IMR-90 (cell line): ENCODE measurements at regions not wholly inside any gene's neighbourhood (a gene's known extent, or its start where the extent isn't known, plus 50 kb on each side); places are given as distances from the start of the nearest gene placed in this dataset.

Source experiments
- ATAC-seq: fragments of 200-7000 bp; cut with Tn5 transposase; 2 replicates; pipeline ENCODE4 v1.9.1; 2020; ENCODE audit warnings: low read depth, mild to moderate bottlenecking, moderate library complexity
- BruUV-seq: library from RNA; stranded (reverse); fragments of 400-500 nt; replicated peaks from 2 replicates; lab custom pipeline; 2021; lab: Mats Ljungman, UMichigan
- CTCF ChIA-PET: fragments of 300-600 bp; formaldehyde crosslinking; extraction: SDS; loops from one replicate; lab custom pipeline; 2021; ENCODE audit warnings: antibody characterized with exemption; lab: Yijun Ruan, JAX
- POLR2A ChIA-PET: fragments of 300-600 bp; sonication (Branson Sonifier 250); formaldehyde crosslinking; loops from one replicate; lab custom pipeline; 2022; ENCODE audit warnings: antibody characterized with exemption; ENCODE audit not compliant: unreplicated experiment; lab: Charles Lee
- DNase-seq: peaks from one replicate; pipeline ENCODE4 v3.0.0; 2013
- H2AFZ ChIP-seq: replicated peaks from 2 replicates; pipeline ENCODE3; 2013; ENCODE audit warnings: low read length, mild to moderate bottlenecking; ENCODE audit not compliant: poor library complexity
- H2AK5ac ChIP-seq: 2 replicates; pipeline ENCODE4 v1.6.1; 2013; ENCODE audit warnings: low read depth, low read length, inconsistent platforms
- H2AK9ac ChIP-seq: replicated peaks from 2 replicates; pipeline ENCODE3; 2013; ENCODE audit warnings: mild to moderate bottlenecking, low read depth, low read length, moderate library complexity; ENCODE audit not compliant: poor library complexity
- H2BK120ac ChIP-seq: 2 replicates; pipeline ENCODE4 v1.6.1; 2013; ENCODE audit warnings: low read depth, low read length, inconsistent platforms
- H2BK15ac ChIP-seq: 3 replicates; pipeline ENCODE4 v1.6.1; 2013; ENCODE audit warnings: low read depth, low read length, inconsistent platforms
- H2BK20ac ChIP-seq: 2 replicates; pipeline ENCODE4 v1.6.1; 2013; ENCODE audit warnings: low read depth, mild to moderate bottlenecking, inconsistent platforms, low read length, moderate library complexity
- H2BK5ac ChIP-seq: 2 replicates; pipeline ENCODE4 v1.6.1; 2013; ENCODE audit warnings: mild to moderate bottlenecking, low read depth, low read length, inconsistent platforms; ENCODE audit not compliant: poor library complexity, severe bottlenecking
- H3K14ac ChIP-seq: replicated peaks from 2 replicates; pipeline ENCODE4 v1.6.1; 2013; ENCODE audit warnings: low read depth, low read length, inconsistent platforms
- H3K18ac ChIP-seq: 2 replicates; pipeline ENCODE4 v1.6.1; 2013; ENCODE audit warnings: low read depth, low read length, control low read depth
- H3K23ac ChIP-seq: 2 replicates; pipeline ENCODE4 v1.6.1; 2013; ENCODE audit warnings: low read depth, low read length, inconsistent platforms
- H3K27ac ChIP-seq: 2 replicates; pipeline ENCODE4 v1.5.1; 2013; ENCODE audit warnings: mild to moderate bottlenecking, control low read depth, low read length; ENCODE audit not compliant: insufficient read depth
- H3K27me3 ChIP-seq: 2 replicates; pipeline ENCODE4 v1.6.1; 2013; ENCODE audit warnings: low read length; ENCODE audit not compliant: control insufficient read depth, insufficient read depth
- H3K36me3 ChIP-seq: 2 replicates; pipeline ENCODE4 v1.6.1; 2013; ENCODE audit warnings: low read length, mixed read lengths; ENCODE audit not compliant: control insufficient read depth, insufficient read depth
- H3K4ac ChIP-seq: 2 replicates; pipeline ENCODE4 v1.6.1; 2013; ENCODE audit warnings: low read depth, low read length, inconsistent platforms
- H3K4me1 ChIP-seq: 2 replicates; pipeline ENCODE4 v1.6.1; 2013; ENCODE audit warnings: low read length, mixed read lengths; ENCODE audit not compliant: control insufficient read depth, insufficient read depth
- H3K4me2 ChIP-seq: 2 replicates; pipeline ENCODE4 v1.6.1; 2013; ENCODE audit warnings: low read depth, mild to moderate bottlenecking, control low read depth, low read length, moderate library complexity
- H3K4me3 ChIP-seq: 2 replicates; pipeline ENCODE4 v1.5.1; 2013; ENCODE audit warnings: low read depth, mild to moderate bottlenecking, control low read depth, low read length, moderate library complexity; ENCODE audit not compliant: insufficient read depth
- H3K56ac ChIP-seq: 2 replicates; pipeline ENCODE4 v1.6.1; 2013; ENCODE audit warnings: low read length, inconsistent platforms; ENCODE audit not compliant: insufficient read depth; ENCODE audit errors: extremely low read depth
- H3K79me1 ChIP-seq, 2 experiments: 2 replicates each; pipeline ENCODE4 v1.6.1; 2013; ENCODE audit warnings: low read length in 2 of 2, inconsistent platforms in 1 of 2, low read depth in 1 of 2
- H3K9ac ChIP-seq: 2 replicates; pipeline ENCODE4 v1.6.1; 2013; ENCODE audit warnings: low read depth, low read length, control low read depth
- H3K9me1 ChIP-seq: 2 replicates; pipeline ENCODE4 v1.6.1; 2013; ENCODE audit warnings: low read length, inconsistent platforms; ENCODE audit not compliant: insufficient read depth
- H3K9me3 ChIP-seq: 2 replicates; pipeline ENCODE4 v1.6.1; 2013; ENCODE audit warnings: low read length; ENCODE audit not compliant: control insufficient read depth, insufficient read depth
- H4K20me1 ChIP-seq: 2 replicates; pipeline ENCODE4 v1.6.1; 2013; ENCODE audit warnings: low read length, inconsistent platforms; ENCODE audit not compliant: insufficient read depth
- H4K5ac ChIP-seq: 2 replicates; pipeline ENCODE4 v1.6.1; 2013; ENCODE audit warnings: mild to moderate bottlenecking, low read depth, low read length, control low read depth
- H4K8ac ChIP-seq, 2 experiments: 2 replicates each; pipeline ENCODE4 v1.6.1; 2013; ENCODE audit warnings: low read depth in 2 of 2, low read length in 2 of 2, control low read depth in 1 of 2, inconsistent platforms in 1 of 2
- H4K91ac ChIP-seq: 2 replicates; pipeline ENCODE4 v1.6.1; 2013; ENCODE audit warnings: low read depth, low read length, inconsistent platforms; ENCODE audit not compliant: insufficient read depth
- BHLHE40 ChIP-seq: fragments of 150-350 bp; IDR thresholded peaks from 2 replicates; pipeline ENCODE4 v1.6.1; 2016; ENCODE audit warnings: mild to moderate bottlenecking, low read depth, low read length
- CEBPB ChIP-seq: IDR thresholded peaks from 2 replicates; pipeline ENCODE4 v1.6.1; 2012; ENCODE audit warnings: low read depth, low read length, improper control_type of control experiment
- CHD1 ChIP-seq: IDR thresholded peaks from 2 replicates; pipeline ENCODE4 v1.6.1; 2012; ENCODE audit warnings: low read depth, low read length, improper control_type of control experiment
- FOS ChIP-seq: fragments of 150-350 bp; IDR thresholded peaks from 2 replicates; pipeline ENCODE4 v1.6.1; 2016; ENCODE audit warnings: low read depth, low read length
- MAFK ChIP-seq: IDR thresholded peaks from 2 replicates; pipeline ENCODE4 v1.6.1; 2012; ENCODE audit warnings: low read depth, low read length, improper control_type of control experiment
- MAZ ChIP-seq: IDR thresholded peaks from 2 replicates; pipeline ENCODE4 v1.6.1; 2012; ENCODE audit warnings: low read depth, mild to moderate bottlenecking, low read length, improper control_type of control experiment, moderate library complexity, borderline replicate concordance
- MXI1 ChIP-seq: IDR thresholded peaks from 2 replicates; pipeline ENCODE4 v1.6.1; 2012; ENCODE audit warnings: low read depth, mild to moderate bottlenecking, low read length, moderate library complexity, borderline replicate concordance
- NFE2L2 ChIP-seq: fragments of 150-350 bp; IDR thresholded peaks from 2 replicates; pipeline ENCODE4 v1.6.1; 2016; ENCODE audit warnings: low read depth, mild to moderate bottlenecking, low read length
- POLR2A ChIP-seq: IDR thresholded peaks from 2 replicates; pipeline ENCODE4 v1.6.1; 2012; ENCODE audit warnings: mild to moderate bottlenecking, low read depth, low read length
- RAD21 ChIP-seq: IDR thresholded peaks from 2 replicates; pipeline ENCODE4 v1.6.1; 2012; ENCODE audit warnings: low read length, improper control_type of control experiment
- RCOR1 ChIP-seq: IDR thresholded peaks from 2 replicates; pipeline ENCODE4 v1.6.1; 2012; ENCODE audit warnings: mild to moderate bottlenecking, low read length, improper control_type of control experiment; ENCODE audit not compliant: insufficient replicate concordance
- RFX5 ChIP-seq: IDR thresholded peaks from 2 replicates; pipeline ENCODE4 v1.8.0; 2012; ENCODE audit warnings: low read depth, mild to moderate bottlenecking, low read length, moderate library complexity
- SMC3 ChIP-seq: fragments of 150-350 bp; IDR thresholded peaks from 2 replicates; pipeline ENCODE4 v1.6.1; 2016; ENCODE audit warnings: low read depth, mild to moderate bottlenecking, antibody characterized with exemption, low read length, moderate library complexity
- WGBS, 2 experiments: methylation state at CpG; one replicate each; pipeline versions ENCODE4 v1.1.5 to v1.1.7; 2013; ENCODE audit warnings: missing lambda C conversion rate in 2 of 2; ENCODE audit not compliant: insufficient read length in 1 of 2; ENCODE audit errors: extremely low coverage in 2 of 2; 5-methylcytosine and 5-hydroxymethylcytosine counted together
- dilution Hi-C: fragments of 300-500 bp; cut with HindIII; formaldehyde crosslinking; loops from one replicate; pipeline ENCODE4 v1.14.3; 2018; ENCODE audit warnings: low sequenced_read_pairs; ENCODE audit not compliant: unreplicated experiment
- in situ Hi-C: fragments of 300-500 bp; cut with MboI; formaldehyde crosslinking; loops from 3 replicates; pipeline ENCODE4 v1.14.3; 2019; ENCODE audit warnings: low sequenced_read_pairs, inconsistent platforms, mixed read lengths
- intact Hi-C: fragments of 100-400 bp; cut with micrococcal nuclease; formaldehyde crosslinking; loops from 2 replicates; pipeline ENCODE4 v1.10.0; 2022
- TF ChIP-seq, protein P1 (sequence below): conservative IDR thresholded peaks from 2 replicates; pipeline ENCODE4 v1.5.1; 2012; ENCODE audit warnings: mild to moderate bottlenecking, low read depth, low read length, improper control_type of control experiment
- TF ChIP-seq, protein P2 (sequence below): fragments of 150-350 bp; IDR thresholded peaks from 2 replicates; pipeline ENCODE4 v1.6.1; 2017; ENCODE audit warnings: mild to moderate bottlenecking, antibody characterized with exemption, low read length, low read depth
- TF ChIP-seq, protein P3 (sequence below): fragments of 150-350 bp; IDR thresholded peaks from 2 replicates; pipeline ENCODE4 v1.6.1; 2016; ENCODE audit warnings: low read depth, mild to moderate bottlenecking, low read length, moderate library complexity, borderline replicate concordance

DNA sequence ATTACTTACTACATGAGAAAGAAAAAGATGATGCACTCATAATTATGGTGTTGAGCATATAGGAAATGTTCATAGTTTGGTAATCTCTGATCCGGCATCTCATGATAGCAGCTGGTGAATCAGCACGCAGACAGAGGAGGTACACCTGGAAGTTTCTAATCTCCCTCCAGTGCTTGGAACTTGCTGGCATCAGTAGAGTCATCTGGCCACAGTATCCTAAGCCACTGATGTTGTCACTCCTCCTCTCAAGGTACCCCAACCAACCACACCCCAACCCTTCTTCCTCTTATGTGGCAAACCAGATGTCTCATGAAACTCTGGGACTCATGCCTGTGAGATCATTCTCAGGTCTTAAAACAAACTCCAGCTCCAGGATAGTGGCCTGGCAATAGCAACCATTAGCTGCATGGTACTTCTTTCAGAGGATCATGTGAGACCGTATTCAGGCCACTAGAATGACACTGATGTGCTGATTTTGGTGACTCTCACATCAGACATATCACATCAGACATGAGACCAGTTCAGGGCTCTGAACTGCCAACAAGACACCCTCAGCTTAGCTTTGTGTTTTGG is 143.0 kb downstream of the RASSF9 start:
- ChIA-PET POLR2A (no interaction called here), CTCF (no interaction called here)
- Histone ChIP-seq H3K23ac (no peak overlapping the region), H3K4me2 (no peak overlapping the region), H3K36me3 (no peaks in the 10 kb centered on the region), H2AK9ac (no peak overlapping the region), H3K9me1 (no peaks in the 10 kb centered on the region), H3K9ac (no peak overlapping the region), H2BK15ac (no peak overlapping the region), H3K4me1 (no peaks in the 10 kb centered on the region), H2AFZ (no peak overlapping the region), H2BK120ac (no peak overlapping the region), H3K4me3 (no peak overlapping the region), H4K91ac (no peak overlapping the region), H3K27me3 (no peaks in the 10 kb centered on the region), H4K20me1 (no peaks in the 10 kb centered on the region), H2BK20ac (no peak overlapping the region), H3K4ac (no peak overlapping the region), H3K18ac (no peak overlapping the region), H3K79me1 (no peaks in the 10 kb centered on the region), H3K9me3 (no peaks in the 10 kb centered on the region), H4K8ac (no peak overlapping the region), H2AK5ac (no peak overlapping the region), H3K27ac (no peak overlapping the region), H2BK5ac (no peak overlapping the region), H3K56ac (no peak overlapping the region), H3K14ac (no peak overlapping the region), H4K5ac (no peak overlapping the region)
- DNase-seq: no peak
- TF ChIP-seq RAD21 (no peak), MAZ (no peak), POLR2A (no peak), FOS (no peak), MXI1 (no peak), CEBPB (no peak), MAFK (no peak), SMC3 (no peak), RCOR1 (no peak), RFX5 (no peak), NFE2L2 (no peak), CHD1 (no peak), BHLHE40 (no peak)
- TF ChIP-seq, protein P1, sequence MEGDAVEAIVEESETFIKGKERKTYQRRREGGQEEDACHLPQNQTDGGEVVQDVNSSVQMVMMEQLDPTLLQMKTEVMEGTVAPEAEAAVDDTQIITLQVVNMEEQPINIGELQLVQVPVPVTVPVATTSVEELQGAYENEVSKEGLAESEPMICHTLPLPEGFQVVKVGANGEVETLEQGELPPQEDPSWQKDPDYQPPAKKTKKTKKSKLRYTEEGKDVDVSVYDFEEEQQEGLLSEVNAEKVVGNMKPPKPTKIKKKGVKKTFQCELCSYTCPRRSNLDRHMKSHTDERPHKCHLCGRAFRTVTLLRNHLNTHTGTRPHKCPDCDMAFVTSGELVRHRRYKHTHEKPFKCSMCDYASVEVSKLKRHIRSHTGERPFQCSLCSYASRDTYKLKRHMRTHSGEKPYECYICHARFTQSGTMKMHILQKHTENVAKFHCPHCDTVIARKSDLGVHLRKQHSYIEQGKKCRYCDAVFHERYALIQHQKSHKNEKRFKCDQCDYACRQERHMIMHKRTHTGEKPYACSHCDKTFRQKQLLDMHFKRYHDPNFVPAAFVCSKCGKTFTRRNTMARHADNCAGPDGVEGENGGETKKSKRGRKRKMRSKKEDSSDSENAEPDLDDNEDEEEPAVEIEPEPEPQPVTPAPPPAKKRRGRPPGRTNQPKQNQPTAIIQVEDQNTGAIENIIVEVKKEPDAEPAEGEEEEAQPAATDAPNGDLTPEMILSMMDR: no peak
- TF ChIP-seq, protein P2, sequence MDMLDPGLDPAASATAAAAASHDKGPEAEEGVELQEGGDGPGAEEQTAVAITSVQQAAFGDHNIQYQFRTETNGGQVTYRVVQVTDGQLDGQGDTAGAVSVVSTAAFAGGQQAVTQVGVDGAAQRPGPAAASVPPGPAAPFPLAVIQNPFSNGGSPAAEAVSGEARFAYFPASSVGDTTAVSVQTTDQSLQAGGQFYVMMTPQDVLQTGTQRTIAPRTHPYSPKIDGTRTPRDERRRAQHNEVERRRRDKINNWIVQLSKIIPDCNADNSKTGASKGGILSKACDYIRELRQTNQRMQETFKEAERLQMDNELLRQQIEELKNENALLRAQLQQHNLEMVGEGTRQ: no peak
- TF ChIP-seq, protein P3, sequence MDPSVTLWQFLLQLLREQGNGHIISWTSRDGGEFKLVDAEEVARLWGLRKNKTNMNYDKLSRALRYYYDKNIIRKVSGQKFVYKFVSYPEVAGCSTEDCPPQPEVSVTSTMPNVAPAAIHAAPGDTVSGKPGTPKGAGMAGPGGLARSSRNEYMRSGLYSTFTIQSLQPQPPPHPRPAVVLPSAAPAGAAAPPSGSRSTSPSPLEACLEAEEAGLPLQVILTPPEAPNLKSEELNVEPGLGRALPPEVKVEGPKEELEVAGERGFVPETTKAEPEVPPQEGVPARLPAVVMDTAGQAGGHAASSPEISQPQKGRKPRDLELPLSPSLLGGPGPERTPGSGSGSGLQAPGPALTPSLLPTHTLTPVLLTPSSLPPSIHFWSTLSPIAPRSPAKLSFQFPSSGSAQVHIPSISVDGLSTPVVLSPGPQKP: no peak
- dilution Hi-C loops: no loop called here
- ATAC-seq: no peak
- no CpG with 5 or more reads among the region's 3 CpGs for WGBS, 2 experiments
- in situ Hi-C loops: no loop called here
- no TSS peak for BruUV-seq
- intact Hi-C loops: no loop called here
